HepG2 (cell line): ENCODE measurements at regions not wholly inside any gene's neighbourhood (a gene's known extent, or its start where the extent isn't known, plus 50 kb on each side); places are given as distances from the start of the nearest gene placed in this dataset.

Experiments used
- ATAC-seq: fragments of 200-7000 bp; cut with Tn5 transposase; 3 replicates; pipeline ENCODE4 v1.9.1; 2020; ENCODE audit warnings: mild to moderate bottlenecking, moderate library complexity
- BruUV-seq: library from RNA; stranded (reverse); fragments of 400-500 nt; replicated peaks from 2 replicates; lab custom pipeline; 2021; lab: Mats Ljungman, UMichigan
- CTCF ChIA-PET: fragments of 300-600 bp; formaldehyde crosslinking; extraction: SDS; loops from one replicate; lab custom pipeline; 2021; ENCODE audit warnings: low total read pairs, inconsistent platforms, low intra/inter-chr PET ratio; lab: Yijun Ruan, JAX
- POLR2A ChIA-PET: fragments of 350-600 bp; sonication (Branson Sonifier 250); formaldehyde crosslinking; loops from one replicate; lab custom pipeline; 2020; ENCODE audit warnings: antibody characterized with exemption, inconsistent platforms; lab: Yijun Ruan, JAX
- DNase-seq: peaks from one replicate; pipeline ENCODE4 v3.0.0-alpha.2; 2015; ENCODE audit warnings: low spot score
- FAIRE-seq: peaks from 3 replicates; lab custom pipeline; 2011; peaks lifted over from hg19 to GRCh38; lab: Jason Lieb, UNC
- H2AFZ ChIP-seq: one replicate; pipeline ENCODE4 v1.6.1; 2011; ENCODE audit warnings: low read length, inconsistent platforms
- H3K27ac ChIP-seq: fragments of 300-600 bp; 3 replicates; pipeline ENCODE4 v1.8.0; 2011; ENCODE audit warnings: mixed run types, mild to moderate bottlenecking, mixed read lengths, low read length, inconsistent platforms; ENCODE audit not compliant: insufficient read depth; ENCODE audit errors: extremely low read length
- H3K27me3 ChIP-seq, 2 experiments: fragments of 200-600 bp in 1 of 2; 2 replicates in 1 of 2; 3 replicates in 1 of 2; pipeline versions ENCODE4 v1.6.0 to v1.8.0; 2011; ENCODE audit warnings: low read length in 2 of 2, mild to moderate bottlenecking in 2 of 2, moderate library complexity in 2 of 2, inconsistent platforms in 1 of 2; ENCODE audit not compliant: insufficient read depth in 2 of 2, control insufficient read depth in 1 of 2
- H3K36me3 ChIP-seq, 2 experiments: fragments of 200-600 bp in 1 of 2; replicated peaks in 1 of 2; 2 replicates in 1 of 2; 3 replicates in 1 of 2; pipeline versions ENCODE4 v1.5.1 to v1.8.0; 2011; ENCODE audit warnings: low read length in 2 of 2, inconsistent platforms in 1 of 2; ENCODE audit not compliant: insufficient read depth in 2 of 2, control insufficient read depth in 1 of 2
- H3K4me1 ChIP-seq: 2 replicates; pipeline ENCODE4 v1.5.1; 2012; ENCODE audit warnings: low read length, inconsistent platforms; ENCODE audit not compliant: insufficient read depth
- H3K4me2 ChIP-seq: 2 replicates; pipeline ENCODE4 v1.6.0; 2011; ENCODE audit warnings: low read depth, low read length, inconsistent platforms
- H3K4me3 ChIP-seq, 3 experiments: fragments of 200-600 bp in 1 of 3; sonication (generic), shearing (Covaris generic) in 1 of 3; replicated peaks in 1 of 3; 2 replicates each; pipeline ENCODE4 v1.5.1; 2011 to 2016; ENCODE audit warnings: low read length in 3 of 3, inconsistent platforms in 2 of 3, low read depth in 2 of 3, mild to moderate bottlenecking in 2 of 3, control low read depth in 1 of 3, mixed read lengths in 1 of 3; ENCODE audit not compliant: insufficient read depth in 1 of 3
- H3K79me2 ChIP-seq: one replicate; pipeline ENCODE4 v1.6.1; 2011; ENCODE audit warnings: low read length, inconsistent platforms; ENCODE audit not compliant: insufficient read depth
- H3K9ac ChIP-seq: 2 replicates; pipeline ENCODE4 v1.6.0; 2011; ENCODE audit warnings: mild to moderate bottlenecking, low read depth, low read length, inconsistent platforms; ENCODE audit not compliant: insufficient read depth
- H3K9me3 ChIP-seq: 2 replicates; pipeline ENCODE4 v1.5.1; 2012; ENCODE audit warnings: mild to moderate bottlenecking, low read length
- H4K20me1 ChIP-seq: 2 replicates; pipeline ENCODE4 v1.6.0; 2011; ENCODE audit warnings: inconsistent platforms, mild to moderate bottlenecking, low read length, moderate library complexity; ENCODE audit not compliant: insufficient read depth
- ARNT2 ChIP-seq: sonication (generic); formaldehyde crosslinking; IDR thresholded peaks from 2 replicates; pipeline ENCODE4 v1.8.0; 2022; ENCODE audit warnings: mild to moderate bottlenecking, low read depth, missing genetic modification reagents, moderate library complexity
- BHLHE40 ChIP-seq: IDR thresholded peaks from 2 replicates; pipeline ENCODE4 v1.6.1; 2011; ENCODE audit warnings: low read length, improper control_type of control experiment
- FOXP1 ChIP-seq, 2 experiments: fragments of 450-650 bp in 1 of 2; IDR thresholded peaks; 2 replicates each; pipeline ENCODE4 v1.6.1; 2017 to 2018; ENCODE audit warnings: antibody characterized with exemption in 1 of 2
- IRX3 ChIP-seq: sonication (generic); formaldehyde crosslinking; IDR thresholded peaks from 2 replicates; pipeline ENCODE4 v1.8.1; 2023; ENCODE audit warnings: mild to moderate bottlenecking, low read depth, missing genetic modification reagents, borderline replicate concordance
- MEIS2 ChIP-seq: sonication (generic); formaldehyde crosslinking; IDR thresholded peaks from 2 replicates; pipeline ENCODE4 v1.9.0; 2021; ENCODE audit warnings: mild to moderate bottlenecking, missing genetic modification reagents
- NFRKB ChIP-seq: fragments of 450-650 bp; IDR thresholded peaks from 2 replicates; pipeline ENCODE4 v1.6.1; 2017
- NR2F2 ChIP-seq: IDR thresholded peaks from 2 replicates; pipeline ENCODE4 v1.6.1; 2012; ENCODE audit warnings: low read depth, inconsistent platforms, borderline replicate concordance
- PAWR ChIP-seq: sonication (generic); formaldehyde crosslinking; IDR thresholded peaks from 2 replicates; pipeline ENCODE4 v1.4.0; 2020; ENCODE audit warnings: missing genetic modification reagents, mild to moderate bottlenecking, borderline replicate concordance
- SOX6 ChIP-seq, 2 experiments: fragments of 450-650 bp in 1 of 2; sonication (generic) in 1 of 2; formaldehyde crosslinking in 1 of 2; IDR thresholded peaks; 2 replicates each; pipeline versions ENCODE4 v1.4.0 to v1.6.1; 2017 to 2020; ENCODE audit warnings: antibody characterized with exemption in 1 of 2, mild to moderate bottlenecking in 1 of 2, missing genetic modification reagents in 1 of 2
- TFDP2 ChIP-seq: sonication (generic); formaldehyde crosslinking; IDR thresholded peaks from 2 replicates; pipeline ENCODE4 v1.4.0; 2020; ENCODE audit warnings: missing genetic modification reagents
- ZNF10 ChIP-seq: sonication (generic); formaldehyde crosslinking; IDR thresholded peaks from 2 replicates; pipeline ENCODE4 v1.4.0; 2020; ENCODE audit warnings: mild to moderate bottlenecking, low read depth, missing genetic modification reagents, borderline replicate concordance
- ZNF333 ChIP-seq: sonication (generic); formaldehyde crosslinking; IDR thresholded peaks from 2 replicates; pipeline ENCODE4 v1.4.0; 2020; ENCODE audit warnings: mild to moderate bottlenecking, missing genetic modification reagents, borderline replicate concordance
- ZNF615 ChIP-seq: sonication (generic); formaldehyde crosslinking; IDR thresholded peaks from 2 replicates; pipeline ENCODE4 v1.5.0; 2020; ENCODE audit warnings: mild to moderate bottlenecking, missing genetic modification reagents, borderline replicate concordance
- ZNF883 ChIP-seq: sonication (generic); formaldehyde crosslinking; IDR thresholded peaks from 2 replicates; pipeline ENCODE4 v1.5.1; 2020; ENCODE audit warnings: mild to moderate bottlenecking, missing genetic modification reagents; ENCODE audit errors: not compliant biosample characterization
- WGBS: methylation state at CpG from one replicate; pipeline ENCODE4 v1.1.6; 2017; ENCODE audit warnings: low lambda C conversion rate; 5-methylcytosine and 5-hydroxymethylcytosine counted together
- in situ Hi-C: cut with HindIII; loops from 2 replicates; pipeline ENCODE4 v1.10.0; 2017; ENCODE audit warnings: low pct_unique_long_range_greater_than_20kb; ENCODE audit not compliant: extremely low pct_ligation_motif_present
- intact Hi-C: fragments of 100-400 bp; cut with micrococcal nuclease; formaldehyde crosslinking; loops from one replicate; pipeline ENCODE4 v1.10.0; 2022; ENCODE audit not compliant: unreplicated experiment

- TF ChIP-seq TFDP2 (CRISPR knock-in tag), result no peak
- TF ChIP-seq ZNF883 (CRISPR knock-in tag), result no peak
- TF ChIP-seq IRX3 (CRISPR knock-in tag), result no peak
- 0 out of 2 replicates have a peak, but pooled peaks have one; percentile 26 for TF ChIP-seq NR2F2
- TF ChIP-seq SOX6 (IDR thresholded peaks at IDR 0.05), result no peak
- TF ChIP-seq SOX6 (CRISPR knock-in tag; IDR thresholded peaks at IDR 0.05), result peak; percentile 17; the same call in 1 of the 2 replicates
- no peak for TF ChIP-seq FOXP1 (IDR thresholded peaks at IDR 0.05)
- TF ChIP-seq FOXP1 (CRISPR knock-in tag; IDR thresholded peaks at IDR 0.05), result peak; percentile 35; the same call in 1 of the 2 replicates
Observed at GRCh38 chr1:39127513-39127912, 77.0 kb upstream of the MACF1 start (continued).

DNA sequence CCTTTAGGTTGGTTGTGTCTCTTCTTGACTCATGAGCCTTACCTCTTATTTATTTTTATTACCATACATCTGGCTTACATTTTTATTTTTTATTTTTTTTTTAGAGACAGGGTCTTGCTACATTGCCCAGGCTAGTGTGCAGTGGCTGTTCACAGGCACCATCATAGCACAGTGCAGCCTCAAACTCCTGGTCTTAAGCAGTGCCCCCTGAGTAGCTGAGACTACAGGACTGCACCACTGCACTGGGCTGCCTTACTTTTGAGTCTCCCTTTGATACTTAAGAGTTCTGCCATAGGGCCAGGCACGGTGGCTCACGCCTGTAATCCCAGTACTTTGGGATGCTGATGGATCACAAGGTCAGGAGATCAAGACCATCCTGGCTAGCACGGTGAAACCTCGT is 76.4 kb upstream of the MACF1 start:
- no peaks in the 10 kb centered on the region for H3K27me3 ChIP-seq
- no peak for DNase-seq
- intact Hi-C loops (no loop called here), in situ Hi-C loops (no loop called here)
- no peak overlapping the region for H3K27ac ChIP-seq
- ChIA-PET POLR2A (interaction anchor here (0.9 to 1.9 kb wide), 4 partner anchors 11 to 48 kb away, joined by 3 to 6 read pairs (median 4); no protein-coding TSS in a partner anchor), CTCF (no interaction called here)
- H3K9me3 ChIP-seq, result no peaks in the 10 kb centered on the region
- no peak overlapping the region for H3K4me3 ChIP-seq
- no peaks in the 10 kb centered on the region; a peak in 1 of 5 replicates for H3K36me3 ChIP-seq
- no peak overlapping the region for H3K9ac ChIP-seq
- H2AFZ ChIP-seq, result no peak overlapping the region
- H4K20me1 ChIP-seq, result no peaks in the 10 kb centered on the region
- H3K4me2 ChIP-seq, result no peak overlapping the region
- BruUV-seq, result no TSS peak
- FAIRE-seq, result no peak
- H3K79me2 ChIP-seq, result peaks cover 2% of the 10 kb centered on the region
- peaks cover 44% of the 10 kb centered on the region for H3K4me1 ChIP-seq
- ATAC-seq, result no peak
- WGBS, result 75% methylated on average over 4 of the region's 4 CpGs
- TF ChIP-seq ZNF10 (CRISPR knock-in tag), result no peak
- no peak for TF ChIP-seq BHLHE40
- no peak for TF ChIP-seq ZNF615
- no peak for TF ChIP-seq PAWR (CRISPR knock-in tag)
- no peak for TF ChIP-seq NFRKB
- no peak for TF ChIP-seq ARNT2 (CRISPR knock-in tag)
- no peak for TF ChIP-seq MEIS2 (CRISPR knock-in tag)
- TF ChIP-seq ZNF333 (CRISPR knock-in tag), result no peak
